D341Med (cell line): ENCODE measurements at regions not wholly inside any gene's neighbourhood (a gene's known extent, or its start where the extent isn't known, plus 50 kb on each side); places are given as distances from the start of the nearest gene placed in this dataset.
"Not testable (repeated sequence)": the region's sequence is repeated elsewhere in the genome, so short reads cannot be mapped to it uniquely, and the experiment has no call there.

Experiments used
- DNase-seq: peaks from one replicate; pipeline ENCODE4 v3.0.0; 2012; ENCODE audit warnings: low spot score

GRCh38 chr3:160098261-160098908 lies 109.8 kb downstream of the IL12A start:
- no peak for DNase-seq

GRCh38 chr3:160098926-160099626 lies 110.4 kb downstream of the IL12A start:
- DNase-seq = no peak

- DNase-seq = no peak
Measured at GRCh38 chr3:160099834-160100233, 111.2 kb downstream of the IL12A start.

- DNase-seq = no peak
Measured at GRCh38 chr3:160100610-160101009, 112.0 kb downstream of the IL12A start.

GRCh38 chr3:160102001-160102400 lies 113.4 kb downstream of the IL12A start:
- not testable (repeated sequence) for DNase-seq

GRCh38 chr3:160103397-160103796 lies 114.8 kb downstream of the IL12A start:
- DNase-seq = no peak

- no peak for DNase-seq
Measured at GRCh38 chr3:160105907-160106584, 117.4 kb downstream of the IL12A start.

GRCh38 chr3:160106905-160107861 lies 118.0 kb upstream of the C3orf80 start:
- no peak for DNase-seq

- no peak for DNase-seq
Measured at GRCh38 chr3:160108362-160108761, 116.9 kb upstream of the C3orf80 start.

GRCh38 chr3:160112481-160112880 lies 112.7 kb upstream of the C3orf80 start:
- no peak for DNase-seq

- DNase-seq = no peak
Measured at GRCh38 chr3:160112996-160113395, 112.2 kb upstream of the C3orf80 start.

GRCh38 chr3:160114355-160114995 lies 110.7 kb upstream of the C3orf80 start:
- no peak for DNase-seq

GRCh38 chr3:160115387-160115786 lies 109.8 kb upstream of the C3orf80 start:
- no peak for DNase-seq

- DNase-seq = no peak
Measured at GRCh38 chr3:160124224-160124623, 101.0 kb upstream of the C3orf80 start.

- DNase-seq = no peak
Measured at GRCh38 chr3:160125258-160125657, 100.0 kb upstream of the C3orf80 start.

- DNase-seq = no peak
Measured at GRCh38 chr3:160126051-160126450, 99.2 kb upstream of the C3orf80 start.

GRCh38 chr3:160126761-160127160 lies 98.5 kb upstream of the C3orf80 start:
- no peak for DNase-seq

- DNase-seq = no peak
Measured at GRCh38 chr3:160127308-160127707, 97.9 kb upstream of the C3orf80 start.

- DNase-seq = no peak
Measured at GRCh38 chr3:160128056-160128455, 97.2 kb upstream of the C3orf80 start.

GRCh38 chr3:160129459-160130061 lies 95.7 kb upstream of the C3orf80 start:
- no peak for DNase-seq

GRCh38 chr3:160130071-160130470 lies 95.2 kb upstream of the C3orf80 start:
- DNase-seq = no peak
